H9 (cell line): ENCODE measurements at regions not wholly inside any gene's neighbourhood (a gene's known extent, or its start where the extent isn't known, plus 50 kb on each side); places are given as distances from the start of the nearest gene placed in this dataset.

ENCODE experiments used
- DNase-seq: peaks from one replicate; pipeline ENCODE4 v3.0.0-alpha.2; 2017
- H2AFZ ChIP-seq: one replicate; pipeline ENCODE4 v1.6.1; 2013; ENCODE audit warnings: mild to moderate bottlenecking, low read length, control low read depth, moderate library complexity
- H2AK5ac ChIP-seq: 2 replicates; pipeline ENCODE4 v1.6.1; 2013; ENCODE audit warnings: low read length, control low read depth, mixed read lengths; ENCODE audit not compliant: insufficient read length
- H2BK120ac ChIP-seq: one replicate; pipeline ENCODE4 v1.6.1; 2013; ENCODE audit warnings: low read depth, mild to moderate bottlenecking, low read length, control low read depth, inconsistent platforms; ENCODE audit not compliant: poor library complexity, severe bottlenecking
- H2BK12ac ChIP-seq: 2 replicates; pipeline ENCODE4 v1.6.1; 2013; ENCODE audit warnings: low read length, control low read depth, mixed read lengths, low read depth; ENCODE audit not compliant: insufficient read length
- H2BK15ac ChIP-seq: 2 replicates; pipeline ENCODE4 v1.6.1; 2013; ENCODE audit warnings: low read depth, low read length, control low read depth
- H2BK20ac ChIP-seq: one replicate; pipeline ENCODE4 v1.6.1; 2013; ENCODE audit warnings: low read depth, mild to moderate bottlenecking, low read length, control low read depth, inconsistent platforms; ENCODE audit not compliant: poor library complexity, severe bottlenecking
- H2BK5ac ChIP-seq: 2 replicates; pipeline ENCODE4 v1.6.1; 2013; ENCODE audit warnings: low read length, control low read depth, mixed read lengths; ENCODE audit not compliant: insufficient read length
- H3K14ac ChIP-seq: 2 replicates; pipeline ENCODE4 v1.6.1; 2013; ENCODE audit warnings: low read length, control low read depth; ENCODE audit not compliant: insufficient read depth
- H3K18ac ChIP-seq: 2 replicates; pipeline ENCODE4 v1.6.1; 2013; ENCODE audit warnings: low read depth, mild to moderate bottlenecking, mixed read lengths, low read length, control low read depth; ENCODE audit not compliant: insufficient read length
- H3K23ac ChIP-seq: 2 replicates; pipeline ENCODE4 v1.6.1; 2013; ENCODE audit warnings: low read length, control low read depth, mixed read lengths, low read depth; ENCODE audit not compliant: insufficient read length
- H3K23me2 ChIP-seq: 2 replicates; pipeline ENCODE4 v1.6.1; 2013; ENCODE audit warnings: low read depth, mild to moderate bottlenecking, mixed read lengths, low read length, control low read depth; ENCODE audit not compliant: insufficient read length, poor library complexity, severe bottlenecking
- H3K27ac ChIP-seq: 2 replicates; pipeline ENCODE4 v1.5.1; 2013; ENCODE audit warnings: low read length, control low read depth, mixed read lengths, low read depth; ENCODE audit not compliant: insufficient read length
- H3K27me3 ChIP-seq: 2 replicates; pipeline ENCODE4 v1.6.1; 2013; ENCODE audit warnings: low read length, control low read depth, inconsistent platforms; ENCODE audit not compliant: insufficient read depth
- H3K4ac ChIP-seq: 2 replicates; pipeline ENCODE4 v1.6.1; 2013; ENCODE audit warnings: low read depth, mild to moderate bottlenecking, control low read depth, inconsistent platforms, low read length, moderate library complexity
- H3K4me1 ChIP-seq: 2 replicates; pipeline ENCODE4 v1.6.1; 2013; ENCODE audit warnings: low read length, control low read depth, inconsistent platforms; ENCODE audit not compliant: insufficient read depth
- H3K4me2 ChIP-seq: 2 replicates; pipeline ENCODE4 v1.6.1; 2013; ENCODE audit warnings: low read length, control low read depth, mixed read lengths; ENCODE audit not compliant: insufficient read length, insufficient read depth
- H3K56ac ChIP-seq: 2 replicates; pipeline ENCODE4 v1.6.1; 2013; ENCODE audit warnings: low read depth, mild to moderate bottlenecking, mixed read lengths, low read length, control low read depth; ENCODE audit not compliant: insufficient read length
- H3K79me1 ChIP-seq: 2 replicates; pipeline ENCODE4 v1.6.1; 2013; ENCODE audit warnings: low read depth, mild to moderate bottlenecking, moderate library complexity, low read length, control low read depth, inconsistent platforms; ENCODE audit not compliant: insufficient read depth, poor library complexity, severe bottlenecking
- H3K79me2 ChIP-seq: 2 replicates; pipeline ENCODE4 v1.6.1; 2013; ENCODE audit warnings: low read length, control low read depth, inconsistent platforms; ENCODE audit not compliant: insufficient read depth
- H3K9ac ChIP-seq: 2 replicates; pipeline ENCODE4 v1.6.1; 2013; ENCODE audit warnings: low read length, control low read depth, mixed read lengths; ENCODE audit not compliant: insufficient read length; ENCODE audit errors: extremely low read depth
- H3K9me3 ChIP-seq: one replicate; pipeline ENCODE4 v1.6.1; 2013; ENCODE audit warnings: low read depth, low read length, inconsistent platforms; ENCODE audit not compliant: control insufficient read depth
- H3T11ph ChIP-seq: one replicate; pipeline ENCODE4 v1.6.1; 2013; ENCODE audit warnings: mild to moderate bottlenecking, low read length, control low read depth, inconsistent platforms
- H4K20me1 ChIP-seq: one replicate; pipeline ENCODE4 v1.6.1; 2013; ENCODE audit not compliant: control insufficient read depth, insufficient read length, insufficient read depth
- H4K5ac ChIP-seq: 2 replicates; pipeline ENCODE4 v1.6.1; 2013; ENCODE audit warnings: low read depth, mild to moderate bottlenecking, mixed read lengths, low read length, control low read depth; ENCODE audit not compliant: insufficient read length
- H4K8ac ChIP-seq: replicated peaks from 2 replicates; pipeline ENCODE4 v1.6.1; 2013; ENCODE audit warnings: low read length, control low read depth, mixed read lengths, low read depth; ENCODE audit not compliant: insufficient read length
- H4K91ac ChIP-seq: 2 replicates; pipeline ENCODE4 v1.6.1; 2013; ENCODE audit warnings: low read depth, mild to moderate bottlenecking, moderate library complexity, mixed read lengths, low read length, control low read depth; ENCODE audit not compliant: insufficient read length
- H3K27ac Mint-ChIP-seq, 3 experiments: 2 replicates in 2 of 3; 3 replicates in 1 of 3; pipeline ENCODE4 v1.8.0; 2020 to 2021; ENCODE audit warnings: mixed read lengths in 3 of 3, mild to moderate bottlenecking in 1 of 3, moderate library complexity in 1 of 3
- H3K27me3 Mint-ChIP-seq: 2 replicates; pipeline ENCODE4 v1.8.0; 2021; ENCODE audit warnings: low read depth, mild to moderate bottlenecking, moderate library complexity, mixed read lengths
- H3K36me3 Mint-ChIP-seq, 3 experiments: 2 replicates in 2 of 3; 3 replicates in 1 of 3; pipeline ENCODE4 v1.8.0; 2020 to 2021; ENCODE audit warnings: low read depth in 3 of 3, mixed read lengths in 3 of 3; ENCODE audit not compliant: insufficient read depth in 1 of 3
- H3K4me1 Mint-ChIP-seq, 2 experiments: 2 replicates each; pipeline ENCODE4 v1.8.0; 2020; ENCODE audit warnings: mixed read lengths in 2 of 2
- H3K4me3 Mint-ChIP-seq, 2 experiments: 2 replicates in 1 of 2; 3 replicates in 1 of 2; pipeline ENCODE4 v1.8.0; 2020 to 2021; ENCODE audit warnings: mild to moderate bottlenecking in 2 of 2, mixed read lengths in 2 of 2, moderate library complexity in 1 of 2
- H3K9me3 Mint-ChIP-seq, 2 experiments: 2 replicates in 1 of 2; 3 replicates in 1 of 2; pipeline ENCODE4 v1.8.0; 2020; ENCODE audit warnings: mild to moderate bottlenecking in 2 of 2, mixed read lengths in 2 of 2, moderate library complexity in 1 of 2
- CTCF ChIP-seq: fragments of 200-600 bp; sonication (generic); conservative IDR thresholded peaks from 3 replicates; pipeline ENCODE4 v1.8.0; 2021; ENCODE audit warnings: antibody characterized with exemption, mild to moderate bottlenecking
- WGBS: extraction: QIAGEN DNeasy Blood & Tissue Kit; methylation state at CpG from one replicate; pipeline ENCODE4 v1.1.7; 2013; ENCODE audit warnings: missing lambda C conversion rate, low lambda C conversion rate, mixed read lengths; ENCODE audit not compliant: insufficient read length; ENCODE audit errors: extremely low coverage; 5-methylcytosine and 5-hydroxymethylcytosine counted together

GRCh38 chr5:152177626-152178349, 227.3 kb downstream of the NMUR2 start:
- H4K91ac ChIP-seq = no peak overlapping the region
- peaks cover 8 to 19% (median 17%) of the 10 kb centered on the region in 3 experiments; a peak in 6 of 7 replicates for H3K36me3 Mint-ChIP-seq
- no peak for TF ChIP-seq CTCF
- H3K79me2 ChIP-seq = no peaks in the 10 kb centered on the region
- no peak overlapping the region for H3K23ac ChIP-seq
- no peak overlapping the region for H4K5ac ChIP-seq
- H3K23me2 ChIP-seq = no peaks in the 10 kb centered on the region
- H3T11ph ChIP-seq = no peak overlapping the region
- no CpG with 5 or more reads among the region's 6 CpGs for WGBS
- H2BK5ac ChIP-seq = no peak overlapping the region
- no peaks in the 10 kb centered on the region for H4K20me1 ChIP-seq
- H4K8ac ChIP-seq = no peak overlapping the region
- H3K9me3 ChIP-seq = no peaks in the 10 kb centered on the region
- peaks cover 1% of the 10 kb centered on the region for H3K27me3 Mint-ChIP-seq
- no peak overlapping the region for H2BK120ac ChIP-seq
- peaks cover 23% of the 10 kb centered on the region in 2 experiments for H3K4me1 Mint-ChIP-seq
- H3K9ac ChIP-seq = no peak overlapping the region
- H3K4me2 ChIP-seq = no peak overlapping the region
- no peak overlapping the region for H2BK12ac ChIP-seq
- H3K14ac ChIP-seq = no peak overlapping the region
- no peak overlapping the region for H2BK15ac ChIP-seq
- H3K4ac ChIP-seq = no peak overlapping the region
- DNase-seq = no peak
- peaks cover 7% of the 10 kb centered on the region; the same call in 1 of the 2 replicates for H3K4me1 ChIP-seq
- H3K27ac Mint-ChIP-seq = peak overlapping the region in 1 of 3 experiments; percentile 32; a peak in 3 of 7 replicates
- H3K9me3 Mint-ChIP-seq = peaks cover 23 to 30% of the 10 kb centered on the region in 2 experiments
- no peak overlapping the region for H2BK20ac ChIP-seq
- H3K56ac ChIP-seq = no peak overlapping the region
- no peak overlapping the region for H3K18ac ChIP-seq
- no peak overlapping the region for H3K4me3 Mint-ChIP-seq
- H3K79me1 ChIP-seq = no peaks in the 10 kb centered on the region
- H3K27ac ChIP-seq = no peak overlapping the region
- H2AK5ac ChIP-seq = no peak overlapping the region
- no peak overlapping the region for H2AFZ ChIP-seq
- H3K27me3 ChIP-seq = no peaks in the 10 kb centered on the region
